SK-N-DZ (cell line): ENCODE measurements at regions not wholly inside any gene's neighbourhood (a gene's known extent, or its start where the extent isn't known, plus 50 kb on each side); places are given as distances from the start of the nearest gene placed in this dataset.

Experiments used
- DNase-seq: peaks from one replicate; pipeline ENCODE4 v3.0.0-alpha.2; 2015; ENCODE audit warnings: low spot score

- no peak for DNase-seq
Measured at GRCh38 chr4:11608992-11609391, 180.3 kb upstream of the HS3ST1 start.

GRCh38 chr4:11606078-11606477, 177.4 kb upstream of the HS3ST1 start:
- DNase-seq, result no peak

- no peak for DNase-seq
Measured at GRCh38 chr4:11605597-11605996, 176.9 kb upstream of the HS3ST1 start.

GRCh38 chr4:11604821-11605220, 176.1 kb upstream of the HS3ST1 start:
- DNase-seq, result no peak

GRCh38 chr4:11603591-11604194, 175.0 kb upstream of the HS3ST1 start:
- DNase-seq, result no peak

- no peak for DNase-seq
Measured at GRCh38 chr4:11602606-11603340, 174.1 kb upstream of the HS3ST1 start.

- DNase-seq, result no peak
Measured at GRCh38 chr4:11599064-11599463, 170.4 kb upstream of the HS3ST1 start.

GRCh38 chr4:11598591-11598990, 169.9 kb upstream of the HS3ST1 start:
- DNase-seq, result no peak

GRCh38 chr4:11597506-11597905, 168.8 kb upstream of the HS3ST1 start:
- DNase-seq, result no peak

- DNase-seq, result no peak
Measured at GRCh38 chr4:11596989-11597388, 168.3 kb upstream of the HS3ST1 start.

- DNase-seq, result no peak
Measured at GRCh38 chr4:11593576-11594116, 165.0 kb upstream of the HS3ST1 start.

GRCh38 chr4:11592276-11592675, 163.6 kb upstream of the HS3ST1 start:
- no peak for DNase-seq

GRCh38 chr4:11590132-11590531, 161.4 kb upstream of the HS3ST1 start:
- DNase-seq, result no peak

- DNase-seq, result no peak
Measured at GRCh38 chr4:11589676-11590075, 161.0 kb upstream of the HS3ST1 start.

GRCh38 chr4:11587797-11588196, 159.1 kb upstream of the HS3ST1 start:
- no peak for DNase-seq

- DNase-seq, result no peak
Measured at GRCh38 chr4:11585506-11585905, 156.8 kb upstream of the HS3ST1 start.

- no peak for DNase-seq
Measured at GRCh38 chr4:11568511-11568910, 139.8 kb upstream of the HS3ST1 start.

GRCh38 chr4:11566444-11567022, 137.8 kb upstream of the HS3ST1 start:
- DNase-seq, result no peak

GRCh38 chr4:11565899-11566298, 137.2 kb upstream of the HS3ST1 start:
- DNase-seq, result no peak

- no peak for DNase-seq
Measured at GRCh38 chr4:11565213-11565612, 136.5 kb upstream of the HS3ST1 start.

GRCh38 chr4:11564021-11564420, 135.3 kb upstream of the HS3ST1 start:
- no peak for DNase-seq

- DNase-seq, result no peak
Measured at GRCh38 chr4:11549525-11549924, 120.8 kb upstream of the HS3ST1 start.

GRCh38 chr4:11548597-11549082, 119.9 kb upstream of the HS3ST1 start:
- no peak for DNase-seq
